PC-9 (cell line): ENCODE measurements at regions not wholly inside any gene's neighbourhood (a gene's known extent, or its start where the extent isn't known, plus 50 kb on each side); places are given as distances from the start of the nearest gene placed in this dataset.

Experiments used
- BruUV-seq: library from RNA; stranded (reverse); fragments of 400-500 nt; replicated peaks from 2 replicates; lab custom pipeline; 2021; lab: Mats Ljungman, UMichigan
- CTCF ChIA-PET: fragments of 300-600 bp; sonication (Branson Sonifier 250); formaldehyde crosslinking; loops from one replicate; lab custom pipeline; 2022; ENCODE audit warnings: antibody characterized with exemption; lab: Charles Lee
- POLR2A ChIA-PET: fragments of 300-600 bp; sonication (Branson Sonifier 250); formaldehyde crosslinking; loops from one replicate; lab custom pipeline; 2022; ENCODE audit warnings: antibody characterized with exemption; ENCODE audit not compliant: unreplicated experiment; lab: Charles Lee
- DNase-seq, 2 experiments: peaks; one replicate each; pipeline versions ENCODE4 v3.0.0 to v3.0.0-alpha.2; 2015 to 2022; ENCODE audit warnings: mixed read lengths in 1 of 2
- H2AFZ ChIP-seq: fragments of 200-600 bp; sonication (generic); 2 replicates; pipeline ENCODE4 v1.8.1; 2017; ENCODE audit warnings: antibody characterized with exemption
- H3F3A ChIP-seq: fragments of 200-600 bp; sonication (generic); 2 replicates; pipeline ENCODE4 v1.8.1; 2017; ENCODE audit warnings: antibody characterized with exemption, mild to moderate bottlenecking, low read depth; ENCODE audit not compliant: insufficient read depth
- H3K27ac ChIP-seq: fragments of 200-600 bp; sonication (generic); 2 replicates; pipeline ENCODE4 v1.6.1; 2016; ENCODE audit warnings: mixed run types
- H3K27me3 ChIP-seq: fragments of 200-600 bp; sonication (generic); 2 replicates; pipeline ENCODE4 v1.6.1; 2016; ENCODE audit warnings: low read depth, mixed run types; ENCODE audit not compliant: insufficient read depth
- H3K36me3 ChIP-seq: fragments of 200-600 bp; sonication (generic); 2 replicates; pipeline ENCODE4 v1.6.1; 2016; ENCODE audit warnings: low read depth, mixed run types
- H3K4me1 ChIP-seq: fragments of 200-600 bp; sonication (generic); replicated peaks from 2 replicates; pipeline ENCODE4 v1.6.1; 2016; ENCODE audit warnings: mixed run types; ENCODE audit not compliant: insufficient read depth
- H3K4me2 ChIP-seq: fragments of 200-600 bp; sonication (generic); 2 replicates; pipeline ENCODE4 v1.6.1; 2017; ENCODE audit warnings: mixed run types
- H3K4me3 ChIP-seq: fragments of 200-600 bp; sonication (generic); 2 replicates; pipeline ENCODE4 v1.6.1; 2016; ENCODE audit warnings: mixed run types
- H3K79me2 ChIP-seq: fragments of 200-600 bp; sonication (generic); 2 replicates; pipeline ENCODE4 v1.6.1; 2017; ENCODE audit warnings: low read depth, mixed run types
- H3K9me2 ChIP-seq: fragments of 200-600 bp; sonication (generic); 2 replicates; pipeline ENCODE4 v1.8.1; 2017; ENCODE audit warnings: mild to moderate bottlenecking; ENCODE audit not compliant: insufficient read depth
- H3K9me3 ChIP-seq: fragments of 200-600 bp; sonication (generic); 2 replicates; pipeline ENCODE4 v1.8.1; 2016; ENCODE audit warnings: low read depth; ENCODE audit not compliant: insufficient read depth
- H4K20me1 ChIP-seq: fragments of 200-600 bp; sonication (generic); 2 replicates; pipeline ENCODE4 v1.8.1; 2017; ENCODE audit not compliant: insufficient read depth
- CTCF ChIP-seq: fragments of 200-600 bp; sonication (generic); conservative IDR thresholded peaks from 2 replicates; pipeline ENCODE4 v1.6.1; 2017; ENCODE audit warnings: mixed run types, antibody characterized with exemption, mild to moderate bottlenecking, moderate library complexity
- EZH2 ChIP-seq: fragments of 200-600 bp; sonication (generic); IDR thresholded peaks from 2 replicates; pipeline ENCODE4 v1.8.0; 2017; ENCODE audit warnings: antibody characterized with exemption, low read depth
- intact Hi-C: fragments of 100-400 bp; cut with micrococcal nuclease; formaldehyde crosslinking; loops from one replicate; pipeline ENCODE4 v1.10.0; 2022; ENCODE audit not compliant: unreplicated experiment

GRCh38 chr12:25746131-25746530 is 193.0 kb upstream of the LMNTD1 start:
- BruUV-seq = no TSS peak
- Histone ChIP-seq H3K4me1 (no peaks in the 10 kb centered on the region), H3K79me2 (no peaks in the 10 kb centered on the region), H4K20me1 (no peaks in the 10 kb centered on the region), H2AFZ (no peak overlapping the region), H3K4me2 (no peak overlapping the region), H3K36me3 (no peaks in the 10 kb centered on the region), H3K27me3 (no peaks in the 10 kb centered on the region), H3K9me3 (no peaks in the 10 kb centered on the region), H3K9me2 (peaks cover 8% of the 10 kb centered on the region), H3F3A (no peaks in the 10 kb centered on the region), H3K27ac (no peak overlapping the region), H3K4me3 (no peak overlapping the region)
- intact Hi-C loops = no loop called here
- CTCF ChIA-PET = no interaction called here
- POLR2A ChIA-PET = no interaction called here
- DNase-seq = no peak
- TF ChIP-seq CTCF (no peak), EZH2 (no peak)

GRCh38 chr12:25752710-25753309 is 199.7 kb upstream of the LMNTD1 start:
- ChIA-PET POLR2A (no interaction called here), CTCF (no interaction called here)
- Histone ChIP-seq H3K4me1 (no peaks in the 10 kb centered on the region), H3K9me2 (peaks cover 8% of the 10 kb centered on the region), H4K20me1 (no peaks in the 10 kb centered on the region), H3K27ac (no peak overlapping the region), H3K4me2 (no peak overlapping the region), H2AFZ (no peak overlapping the region), H3K79me2 (no peaks in the 10 kb centered on the region), H3K4me3 (no peak overlapping the region), H3K27me3 (no peaks in the 10 kb centered on the region), H3K9me3 (no peaks in the 10 kb centered on the region), H3K36me3 (no peaks in the 10 kb centered on the region), H3F3A (no peaks in the 10 kb centered on the region)
- intact Hi-C loops = no loop called here
- no TSS peak for BruUV-seq
- TF ChIP-seq CTCF (no peak), EZH2 (no peak)
- no peak for DNase-seq

- DNase-seq = no peak
- Histone ChIP-seq H2AFZ (no peak overlapping the region), H3F3A (no peaks in the 10 kb centered on the region), H3K9me2 (no peaks in the 10 kb centered on the region), H4K20me1 (no peaks in the 10 kb centered on the region), H3K4me3 (no peak overlapping the region), H3K79me2 (no peaks in the 10 kb centered on the region), H3K9me3 (no peaks in the 10 kb centered on the region), H3K4me2 (no peak overlapping the region), H3K4me1 (no peaks in the 10 kb centered on the region), H3K36me3 (no peaks in the 10 kb centered on the region), H3K27ac (no peak overlapping the region), H3K27me3 (no peaks in the 10 kb centered on the region)
- intact Hi-C loops = no loop called here
- TF ChIP-seq EZH2 (no peak), CTCF (no peak)
- no TSS peak for BruUV-seq
- POLR2A ChIA-PET = no interaction called here
- CTCF ChIA-PET = no interaction called here
Measured at GRCh38 chr12:25755136-25755970, 202.3 kb upstream of the LMNTD1 start.
